ENCODE measurements at regions not wholly inside any gene's neighbourhood (a gene's known extent, or its start where the extent isn't known, plus 50 kb on each side); places are given as distances from the start of the nearest gene placed in this dataset.
"Not testable (repeated sequence)": the region's sequence is repeated elsewhere in the genome, so short reads cannot be mapped to it uniquely, and the experiment has no call there.

- intact Hi-C loops (cut with micrococcal nuclease; ENCODE audit: unreplicated experiment); H3K4me3 ChIP-seq (ENCODE audit: low read depth in 2 of 2, low read length in 2 of 2); H3K9me3 ChIP-seq (ENCODE audit: control insufficient read depth, insufficient read depth, low read depth, low read length); BruUV-seq (replicated peaks); H3K27ac ChIP-seq (ENCODE audit: low read length); in situ Hi-C loops (cut with HindIII; ENCODE audit: low pct_unique_long_range_greater_than_20kb, low sequenced_read_pairs); DNase-seq (ENCODE audit: low read depth, low spot score); H3K27me3 ChIP-seq (ENCODE audit: control insufficient read depth, insufficient read depth, low read length); H3K4me1 ChIP-seq (ENCODE audit: control insufficient read depth, insufficient read depth, low read length); POLR2A ChIA-PET; H3K36me3 ChIP-seq (ENCODE audit: control insufficient read depth, insufficient read depth, low read length); CTCF ChIA-PET; ATAC-seq: not testable (repeated sequence)
These were observed 97.8 kb downstream of the ALG1L2 start for GRCh38 chr3:130179353-130179970.

GRCh38 chr3:130182475-130182874 lies 100.8 kb downstream of the ALG1L2 start:
- H3K27me3 ChIP-seq (ENCODE audit: control insufficient read depth, insufficient read depth, low read length); BruUV-seq (replicated peaks); H3K27ac ChIP-seq (ENCODE audit: low read length); H3K36me3 ChIP-seq (ENCODE audit: control insufficient read depth, insufficient read depth, low read length); H3K9me3 ChIP-seq (ENCODE audit: control insufficient read depth, insufficient read depth, low read depth, low read length); H3K4me1 ChIP-seq (ENCODE audit: control insufficient read depth, insufficient read depth, low read length); CTCF ChIA-PET; H3K4me3 ChIP-seq (ENCODE audit: low read depth in 2 of 2, low read length in 2 of 2); intact Hi-C loops (cut with micrococcal nuclease; ENCODE audit: unreplicated experiment); POLR2A ChIA-PET; ATAC-seq; DNase-seq (ENCODE audit: low read depth, low spot score); in situ Hi-C loops (cut with HindIII; ENCODE audit: low pct_unique_long_range_greater_than_20kb, low sequenced_read_pairs): not testable (repeated sequence)

- DNase-seq (ENCODE audit: low read depth, low spot score); H3K9me3 ChIP-seq (ENCODE audit: control insufficient read depth, insufficient read depth, low read depth, low read length); intact Hi-C loops (cut with micrococcal nuclease; ENCODE audit: unreplicated experiment); H3K4me3 ChIP-seq (ENCODE audit: low read depth in 2 of 2, low read length in 2 of 2); H3K27ac ChIP-seq (ENCODE audit: low read length); POLR2A ChIA-PET; H3K36me3 ChIP-seq (ENCODE audit: control insufficient read depth, insufficient read depth, low read length); H3K27me3 ChIP-seq (ENCODE audit: control insufficient read depth, insufficient read depth, low read length); ATAC-seq; H3K4me1 ChIP-seq (ENCODE audit: control insufficient read depth, insufficient read depth, low read length); CTCF ChIA-PET; BruUV-seq (replicated peaks); in situ Hi-C loops (cut with HindIII; ENCODE audit: low pct_unique_long_range_greater_than_20kb, low sequenced_read_pairs): not testable (repeated sequence)
These were observed 102.1 kb downstream of the ALG1L2 start for GRCh38 chr3:130183689-130184088.

- BruUV-seq (replicated peaks); in situ Hi-C loops (cut with HindIII; ENCODE audit: low pct_unique_long_range_greater_than_20kb, low sequenced_read_pairs); H3K27ac ChIP-seq (ENCODE audit: low read length); POLR2A ChIA-PET; H3K4me1 ChIP-seq (ENCODE audit: control insufficient read depth, insufficient read depth, low read length); H3K9me3 ChIP-seq (ENCODE audit: control insufficient read depth, insufficient read depth, low read depth, low read length); intact Hi-C loops (cut with micrococcal nuclease; ENCODE audit: unreplicated experiment); H3K36me3 ChIP-seq (ENCODE audit: control insufficient read depth, insufficient read depth, low read length); H3K27me3 ChIP-seq (ENCODE audit: control insufficient read depth, insufficient read depth, low read length); ATAC-seq; CTCF ChIA-PET; DNase-seq (ENCODE audit: low read depth, low spot score); H3K4me3 ChIP-seq (ENCODE audit: low read depth in 2 of 2, low read length in 2 of 2): not testable (repeated sequence)
These were observed 102.8 kb downstream of the ALG1L2 start for GRCh38 chr3:130184152-130185024.

GRCh38 chr3:130201272-130201671 lies 119.6 kb downstream of the ALG1L2 start:
- BruUV-seq (replicated peaks); DNase-seq (ENCODE audit: low read depth, low spot score); in situ Hi-C loops (cut with HindIII; ENCODE audit: low pct_unique_long_range_greater_than_20kb, low sequenced_read_pairs); H3K4me3 ChIP-seq (ENCODE audit: low read depth in 2 of 2, low read length in 2 of 2); H3K4me1 ChIP-seq (ENCODE audit: control insufficient read depth, insufficient read depth, low read length); POLR2A ChIA-PET; H3K36me3 ChIP-seq (ENCODE audit: control insufficient read depth, insufficient read depth, low read length); H3K27ac ChIP-seq (ENCODE audit: low read length); H3K27me3 ChIP-seq (ENCODE audit: control insufficient read depth, insufficient read depth, low read length); H3K9me3 ChIP-seq (ENCODE audit: control insufficient read depth, insufficient read depth, low read depth, low read length); ATAC-seq; CTCF ChIA-PET; intact Hi-C loops (cut with micrococcal nuclease; ENCODE audit: unreplicated experiment): not testable (repeated sequence)

GRCh38 chr3:130203633-130204032 lies 122.0 kb downstream of the ALG1L2 start:
- DNase-seq (ENCODE audit: low read depth, low spot score); ATAC-seq; H3K4me3 ChIP-seq (ENCODE audit: low read depth in 2 of 2, low read length in 2 of 2); POLR2A ChIA-PET; in situ Hi-C loops (cut with HindIII; ENCODE audit: low pct_unique_long_range_greater_than_20kb, low sequenced_read_pairs); BruUV-seq (replicated peaks); H3K9me3 ChIP-seq (ENCODE audit: control insufficient read depth, insufficient read depth, low read depth, low read length); H3K27me3 ChIP-seq (ENCODE audit: control insufficient read depth, insufficient read depth, low read length); CTCF ChIA-PET; H3K27ac ChIP-seq (ENCODE audit: low read length); intact Hi-C loops (cut with micrococcal nuclease; ENCODE audit: unreplicated experiment); H3K4me1 ChIP-seq (ENCODE audit: control insufficient read depth, insufficient read depth, low read length); H3K36me3 ChIP-seq (ENCODE audit: control insufficient read depth, insufficient read depth, low read length): not testable (repeated sequence)
